CD4-positive, alpha-beta T cell treated with Interleukin-17A for 1 hour (primary cell): ENCODE measurements at regions not wholly inside any gene's neighbourhood (a gene's known extent, or its start where the extent isn't known, plus 50 kb on each side); places are given as distances from the start of the nearest gene placed in this dataset.
"Not testable (repeated sequence)": the region's sequence is repeated elsewhere in the genome, so short reads cannot be mapped to it uniquely, and the experiment has no call there.

ENCODE experiments used
- DNase-seq: peaks from one replicate; pipeline ENCODE4 v3.0.0-alpha.2; 2020

GRCh38 chrX:74063426-74064155 is 211.1 kb upstream of the XIST start:
- DNase-seq = no peak

GRCh38 chrX:74061879-74062278 is 209.4 kb upstream of the XIST start:
- DNase-seq = no peak

- DNase-seq = no peak
Measured at GRCh38 chrX:74049126-74049525, 196.6 kb upstream of the XIST start.

- DNase-seq = not testable (repeated sequence)
Measured at GRCh38 chrX:74034066-74034465, 181.6 kb upstream of the XIST start.

GRCh38 chrX:74031527-74031926 is 179.0 kb upstream of the XIST start:
- DNase-seq = not testable (repeated sequence)

- DNase-seq = not testable (repeated sequence)
Measured at GRCh38 chrX:74030766-74031165, 178.3 kb upstream of the XIST start.

GRCh38 chrX:74025145-74025544 is 172.6 kb upstream of the XIST start:
- DNase-seq = not testable (repeated sequence)

- DNase-seq = no peak
Measured at GRCh38 chrX:74023203-74023602, 170.7 kb upstream of the XIST start.

- no peak for DNase-seq
Measured at GRCh38 chrX:74018253-74018652, 165.7 kb upstream of the XIST start.

- DNase-seq = peak; percentile 67
Measured at GRCh38 chrX:74015379-74016019, 163.0 kb upstream of the XIST start.

GRCh38 chrX:74009041-74009440 is 156.5 kb upstream of the XIST start:
- no peak for DNase-seq

- no peak for DNase-seq
Measured at GRCh38 chrX:73992019-73992418, 139.5 kb upstream of the XIST start.

- DNase-seq = no peak
Measured at GRCh38 chrX:73987166-73987565, 134.7 kb upstream of the XIST start.

- no peak for DNase-seq
Measured at GRCh38 chrX:73979551-73980131, 127.1 kb upstream of the XIST start.

GRCh38 chrX:73977542-73978169 is 125.1 kb upstream of the XIST start:
- DNase-seq = peak; percentile 75

- DNase-seq = not testable (repeated sequence)
Measured at GRCh38 chrX:73967461-73967860, 114.9 kb upstream of the XIST start.

- no peak for DNase-seq
Measured at GRCh38 chrX:73965833-73966232, 113.3 kb upstream of the XIST start.

- no peak for DNase-seq
Measured at GRCh38 chrX:73964579-73964978, 112.1 kb upstream of the XIST start.

- DNase-seq = no peak
Measured at GRCh38 chrX:73963682-73964081, 111.2 kb upstream of the XIST start.

GRCh38 chrX:73962948-73963347 is 110.4 kb upstream of the XIST start:
- no peak for DNase-seq

GRCh38 chrX:73961867-73962266 is 109.4 kb upstream of the XIST start:
- DNase-seq = not testable (repeated sequence)

GRCh38 chrX:73944563-73944908 is 92.0 kb upstream of the XIST start:
- no peak for DNase-seq

- peak; percentile 86 for DNase-seq
Measured at GRCh38 chrX:73943693-73944562, 91.4 kb upstream of the XIST start.
